ENCODE measurements at regions not wholly inside any gene's neighbourhood (a gene's known extent, or its start where the extent isn't known, plus 50 kb on each side); places are given as distances from the start of the nearest gene placed in this dataset.

DNA sequence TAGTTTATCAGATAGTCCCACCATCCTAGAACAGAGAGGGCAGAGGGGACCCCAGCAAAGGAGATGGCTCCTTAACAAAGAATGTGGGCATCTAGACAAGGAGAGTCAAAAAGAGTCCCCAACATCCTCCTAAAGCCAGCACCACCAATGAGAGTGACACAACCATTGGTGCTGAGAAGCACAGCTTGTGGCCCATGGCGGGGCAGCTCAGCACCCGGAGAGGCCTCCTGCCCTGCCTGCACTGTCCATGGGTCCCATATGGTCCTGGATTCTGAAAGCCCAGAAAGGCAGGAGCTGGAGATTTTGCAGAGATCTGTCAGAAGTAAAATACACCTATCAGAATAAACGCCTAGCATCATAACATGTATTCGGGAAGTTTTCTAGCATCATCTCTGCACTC lies 311.8 kb upstream of the ZNF32 start (continued):
- TF ChIP-seq, protein P1, sequence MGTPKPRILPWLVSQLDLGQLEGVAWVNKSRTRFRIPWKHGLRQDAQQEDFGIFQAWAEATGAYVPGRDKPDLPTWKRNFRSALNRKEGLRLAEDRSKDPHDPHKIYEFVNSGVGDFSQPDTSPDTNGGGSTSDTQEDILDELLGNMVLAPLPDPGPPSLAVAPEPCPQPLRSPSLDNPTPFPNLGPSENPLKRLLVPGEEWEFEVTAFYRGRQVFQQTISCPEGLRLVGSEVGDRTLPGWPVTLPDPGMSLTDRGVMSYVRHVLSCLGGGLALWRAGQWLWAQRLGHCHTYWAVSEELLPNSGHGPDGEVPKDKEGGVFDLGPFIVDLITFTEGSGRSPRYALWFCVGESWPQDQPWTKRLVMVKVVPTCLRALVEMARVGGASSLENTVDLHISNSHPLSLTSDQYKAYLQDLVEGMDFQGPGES (IDR thresholded peaks at IDR 0.05; ENCODE audit: low read depth, low read length) = no peak
- TF ChIP-seq, protein P2, sequence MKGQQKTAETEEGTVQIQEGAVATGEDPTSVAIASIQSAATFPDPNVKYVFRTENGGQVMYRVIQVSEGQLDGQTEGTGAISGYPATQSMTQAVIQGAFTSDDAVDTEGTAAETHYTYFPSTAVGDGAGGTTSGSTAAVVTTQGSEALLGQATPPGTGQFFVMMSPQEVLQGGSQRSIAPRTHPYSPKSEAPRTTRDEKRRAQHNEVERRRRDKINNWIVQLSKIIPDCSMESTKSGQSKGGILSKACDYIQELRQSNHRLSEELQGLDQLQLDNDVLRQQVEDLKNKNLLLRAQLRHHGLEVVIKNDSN (IDR thresholded peaks at IDR 0.05; ENCODE audit: borderline replicate concordance, low read depth) = no peak

DNA sequence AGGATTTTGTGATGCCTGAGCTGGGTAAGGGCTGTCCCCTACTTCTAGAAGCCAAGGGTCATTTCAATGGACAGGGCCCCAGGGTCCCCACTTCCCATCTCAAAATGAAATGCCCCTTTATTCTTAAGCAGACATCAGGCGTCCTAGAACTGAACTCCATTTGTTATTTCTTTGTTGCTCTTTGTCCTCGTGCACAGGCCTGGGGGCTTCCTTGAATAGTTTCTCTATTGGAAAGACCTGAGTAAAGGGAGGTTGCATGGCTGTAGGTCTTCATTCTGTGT lies 311.4 kb upstream of the ZNF32 start:
- Histone ChIP-seq H4K20me1 (ENCODE audit: insufficient read depth) (no peaks in the 10 kb centered on the region), H3K9ac (no peak overlapping the region), H3K79me2 (ENCODE audit: insufficient read depth) (no peaks in the 10 kb centered on the region), H2AFZ (ENCODE audit: low read depth) (no peak overlapping the region), H3K27ac (ENCODE audit: low read depth in 2 of 2, low read length in 1 of 2) (no peak overlapping the region), H3K4me3 (ENCODE audit: low read depth in 2 of 2, low read length in 1 of 2) (no peak overlapping the region), H3F3A (replicated peaks; ENCODE audit: insufficient read depth) (no peaks in the 10 kb centered on the region), H3K27me3 (ENCODE audit: insufficient read depth) (no peaks in the 10 kb centered on the region), H3K9me3 (no peaks in the 10 kb centered on the region), H3K36me3 (replicated peaks in 1 of 2; ENCODE audit: control insufficient read depth in 1 of 2, insufficient read depth in 2 of 2, low read length in 1 of 2) (no peaks in the 10 kb centered on the region), H3K9me2 (no peaks in the 10 kb centered on the region), H3K4me2 (no peak overlapping the region), H3K4me1 (ENCODE audit: control insufficient read depth in 1 of 2, insufficient read depth in 2 of 2, low read depth in 1 of 2, low read length in 1 of 2) (peaks cover 0 to 8% of the 10 kb centered on the region in 2 experiments; a peak in 1 of 4 replicates)
- TF ChIP-seq, protein P3, sequence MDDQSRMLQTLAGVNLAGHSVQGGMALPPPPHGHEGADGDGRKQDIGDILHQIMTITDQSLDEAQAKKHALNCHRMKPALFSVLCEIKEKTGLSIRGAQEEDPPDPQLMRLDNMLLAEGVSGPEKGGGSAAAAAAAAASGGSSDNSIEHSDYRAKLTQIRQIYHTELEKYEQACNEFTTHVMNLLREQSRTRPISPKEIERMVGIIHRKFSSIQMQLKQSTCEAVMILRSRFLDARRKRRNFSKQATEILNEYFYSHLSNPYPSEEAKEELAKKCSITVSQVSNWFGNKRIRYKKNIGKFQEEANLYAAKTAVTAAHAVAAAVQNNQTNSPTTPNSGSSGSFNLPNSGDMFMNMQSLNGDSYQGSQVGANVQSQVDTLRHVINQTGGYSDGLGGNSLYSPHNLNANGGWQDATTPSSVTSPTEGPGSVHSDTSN (IDR thresholded peaks at IDR 0.05) = no peak
- TF ChIP-seq, protein P4, sequence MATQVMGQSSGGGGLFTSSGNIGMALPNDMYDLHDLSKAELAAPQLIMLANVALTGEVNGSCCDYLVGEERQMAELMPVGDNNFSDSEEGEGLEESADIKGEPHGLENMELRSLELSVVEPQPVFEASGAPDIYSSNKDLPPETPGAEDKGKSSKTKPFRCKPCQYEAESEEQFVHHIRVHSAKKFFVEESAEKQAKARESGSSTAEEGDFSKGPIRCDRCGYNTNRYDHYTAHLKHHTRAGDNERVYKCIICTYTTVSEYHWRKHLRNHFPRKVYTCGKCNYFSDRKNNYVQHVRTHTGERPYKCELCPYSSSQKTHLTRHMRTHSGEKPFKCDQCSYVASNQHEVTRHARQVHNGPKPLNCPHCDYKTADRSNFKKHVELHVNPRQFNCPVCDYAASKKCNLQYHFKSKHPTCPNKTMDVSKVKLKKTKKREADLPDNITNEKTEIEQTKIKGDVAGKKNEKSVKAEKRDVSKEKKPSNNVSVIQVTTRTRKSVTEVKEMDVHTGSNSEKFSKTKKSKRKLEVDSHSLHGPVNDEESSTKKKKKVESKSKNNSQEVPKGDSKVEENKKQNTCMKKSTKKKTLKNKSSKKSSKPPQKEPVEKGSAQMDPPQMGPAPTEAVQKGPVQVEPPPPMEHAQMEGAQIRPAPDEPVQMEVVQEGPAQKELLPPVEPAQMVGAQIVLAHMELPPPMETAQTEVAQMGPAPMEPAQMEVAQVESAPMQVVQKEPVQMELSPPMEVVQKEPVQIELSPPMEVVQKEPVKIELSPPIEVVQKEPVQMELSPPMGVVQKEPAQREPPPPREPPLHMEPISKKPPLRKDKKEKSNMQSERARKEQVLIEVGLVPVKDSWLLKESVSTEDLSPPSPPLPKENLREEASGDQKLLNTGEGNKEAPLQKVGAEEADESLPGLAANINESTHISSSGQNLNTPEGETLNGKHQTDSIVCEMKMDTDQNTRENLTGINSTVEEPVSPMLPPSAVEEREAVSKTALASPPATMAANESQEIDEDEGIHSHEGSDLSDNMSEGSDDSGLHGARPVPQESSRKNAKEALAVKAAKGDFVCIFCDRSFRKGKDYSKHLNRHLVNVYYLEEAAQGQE (IDR thresholded peaks at IDR 0.05; ENCODE audit: low read depth, low read length) = no peak
- TF ChIP-seq FOXJ3 (CRISPR knock-in tag; IDR thresholded peaks at IDR 0.05) = no peak
- TF ChIP-seq, protein P5, sequence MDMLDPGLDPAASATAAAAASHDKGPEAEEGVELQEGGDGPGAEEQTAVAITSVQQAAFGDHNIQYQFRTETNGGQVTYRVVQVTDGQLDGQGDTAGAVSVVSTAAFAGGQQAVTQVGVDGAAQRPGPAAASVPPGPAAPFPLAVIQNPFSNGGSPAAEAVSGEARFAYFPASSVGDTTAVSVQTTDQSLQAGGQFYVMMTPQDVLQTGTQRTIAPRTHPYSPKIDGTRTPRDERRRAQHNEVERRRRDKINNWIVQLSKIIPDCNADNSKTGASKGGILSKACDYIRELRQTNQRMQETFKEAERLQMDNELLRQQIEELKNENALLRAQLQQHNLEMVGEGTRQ (IDR thresholded peaks at IDR 0.05; ENCODE audit: borderline replicate concordance, low read depth, low read length) = no peak
- TF ChIP-seq NRF1 (IDR thresholded peaks at IDR 0.05; ENCODE audit: low read depth, low read length) = no peak
- ChIA-PET CTCF (interaction anchor here (1.1 kb wide), 1 partner anchor 98 kb away, joined by 3 read pairs; no protein-coding TSS in a partner anchor), POLR2A (no interaction called here)
- DNase-seq = no peak
- 18% methylated on average over 2 of the region's 2 CpGs for WGBS (ENCODE audit: low lambda C conversion rate)
